PC-3 (cell line): ENCODE measurements at regions not wholly inside any gene's neighbourhood (a gene's known extent, or its start where the extent isn't known, plus 50 kb on each side); places are given as distances from the start of the nearest gene placed in this dataset.

ENCODE experiments used
- ATAC-seq: fragments of 200-7000 bp; cut with Tn5 transposase; 2 replicates; pipeline ENCODE4 v1.9.1; 2020; ENCODE audit warnings: mild to moderate bottlenecking, moderate library complexity
- BruUV-seq: library from RNA; stranded (reverse); fragments of 400-500 nt; replicated peaks from 2 replicates; lab custom pipeline; 2021; lab: Mats Ljungman, UMichigan
- CTCF ChIA-PET: fragments of 300-600 bp; sonication (Branson Sonifier 250); formaldehyde crosslinking; loops from one replicate; lab custom pipeline; 2022; ENCODE audit warnings: antibody characterized with exemption; lab: Charles Lee
- POLR2A ChIA-PET: fragments of 300-600 bp; sonication (Branson Sonifier 250); formaldehyde crosslinking; loops from one replicate; lab custom pipeline; 2022; ENCODE audit warnings: antibody characterized with exemption; ENCODE audit not compliant: unreplicated experiment; lab: Charles Lee
- DNase-seq: peaks from one replicate; pipeline ENCODE4 v3.0.0-alpha.2; 2015
- H2AFZ ChIP-seq: fragments of 300-600 bp; sonication (generic); 2 replicates; pipeline ENCODE4 v1.6.0; 2016; ENCODE audit warnings: antibody characterized with exemption, low read length
- H3F3A ChIP-seq: fragments of 300-600 bp; sonication (generic); one replicate; pipeline ENCODE4 v1.6.0; 2017; ENCODE audit warnings: antibody characterized with exemption, low read length, control low read depth, mild to moderate bottlenecking; ENCODE audit not compliant: unreplicated experiment
- H3K27ac ChIP-seq: fragments of 300-600 bp; sonication (generic); 2 replicates; pipeline ENCODE4 v1.5.1; 2016; ENCODE audit warnings: mild to moderate bottlenecking, low read length
- H3K27me3 ChIP-seq: fragments of 300-600 bp; sonication (generic); 2 replicates; pipeline ENCODE4 v1.6.1; 2016; ENCODE audit warnings: low read length, mixed read lengths
- H3K36me3 ChIP-seq: fragments of 300-600 bp; sonication (generic); 2 replicates; pipeline ENCODE4 v1.6.1; 2016; ENCODE audit warnings: low read depth, mixed run types, low read length, mixed read lengths
- H3K4me1 ChIP-seq: fragments of 300-600 bp; sonication (generic); 2 replicates; pipeline ENCODE4 v1.5.1; 2016; ENCODE audit warnings: low read length; ENCODE audit not compliant: insufficient read depth
- H3K4me2 ChIP-seq: fragments of 300-600 bp; sonication (generic); 2 replicates; pipeline ENCODE4 v1.6.0; 2016; ENCODE audit warnings: low read length
- H3K4me3 ChIP-seq: fragments of 300-600 bp; sonication (generic); 2 replicates; pipeline ENCODE4 v1.5.1; 2016; ENCODE audit warnings: mild to moderate bottlenecking, low read length, mixed read lengths
- H3K79me2 ChIP-seq: fragments of 300-600 bp; sonication (generic); 2 replicates; pipeline ENCODE4 v1.6.1; 2017; ENCODE audit warnings: low read length, mixed read lengths
- H3K9ac ChIP-seq: fragments of 300-600 bp; sonication (generic); 2 replicates; pipeline ENCODE4 v1.6.0; 2016; ENCODE audit warnings: mild to moderate bottlenecking, low read length
- H3K9me2 ChIP-seq: fragments of 300-600 bp; sonication (generic); replicated peaks from 2 replicates; pipeline ENCODE4 v1.6.1; 2016; ENCODE audit warnings: mixed run types, low read length, mixed read lengths
- H3K9me3 ChIP-seq: fragments of 300-600 bp; sonication (generic); 2 replicates; pipeline ENCODE4 v1.6.1; 2016; ENCODE audit warnings: low read length, mixed read lengths
- H4K20me1 ChIP-seq: fragments of 300-600 bp; sonication (generic); 2 replicates; pipeline ENCODE4 v1.6.1; 2016; ENCODE audit warnings: low read length, mixed read lengths
- CTCF ChIP-seq: fragments of 300-600 bp; sonication (generic); conservative IDR thresholded peaks from 2 replicates; pipeline ENCODE4 v1.5.1; 2017; ENCODE audit warnings: antibody characterized with exemption, low read depth, mild to moderate bottlenecking, low read length
- EZH2 ChIP-seq: fragments of 300-600 bp; sonication (generic); IDR thresholded peaks from one replicate; pipeline ENCODE4 v1.6.1; 2017; ENCODE audit warnings: antibody characterized with exemption, mild to moderate bottlenecking, low read length; ENCODE audit not compliant: unreplicated experiment
- EZH2phosphoT487 ChIP-seq: fragments of 300-600 bp; sonication (generic); IDR thresholded peaks from 2 replicates; pipeline ENCODE4 v1.6.1; 2018; ENCODE audit warnings: mild to moderate bottlenecking, antibody characterized with exemption, low read length, borderline replicate concordance
- intact Hi-C: fragments of 100-400 bp; cut with micrococcal nuclease; formaldehyde crosslinking; loops from 2 replicates; pipeline ENCODE4 v1.9.0; 2023

GRCh38 chr1:234956821-234957329 is 171.8 kb downstream of the TOMM20 start:
- no peak for TF ChIP-seq EZH2
- no peak for TF ChIP-seq EZH2phosphoT487
- Histone ChIP-seq H3K27ac (peak overlapping the region; percentile 100), H3K4me3 (no peak overlapping the region), H3F3A (no peaks in the 10 kb centered on the region), H3K9me2 (no peaks in the 10 kb centered on the region), H4K20me1 (no peaks in the 10 kb centered on the region), H2AFZ (no peak overlapping the region), H3K36me3 (no peaks in the 10 kb centered on the region), H3K4me2 (peak overlapping the region; percentile 12; the same call in 1 of the 2 replicates), H3K4me1 (peaks cover 67% of the 10 kb centered on the region), H3K27me3 (no peaks in the 10 kb centered on the region), H3K9me3 (no peaks in the 10 kb centered on the region), H3K9ac (peak overlapping the region; percentile 49), H3K79me2 (no peaks in the 10 kb centered on the region)
- DNase-seq (no peak), ATAC-seq (no peak)
- no TSS peak for BruUV-seq
- intact Hi-C loops: no loop called here
- CTCF ChIA-PET: interaction anchor here (0.6 kb wide), 1 partner anchor 176 kb away, joined by 6 read pairs; no protein-coding TSS in a partner anchor
- POLR2A ChIA-PET: interaction anchor here (0.6 kb wide), 1 partner anchor 164 kb away, joined by 5 read pairs; no protein-coding TSS in a partner anchor

- no peaks in the 10 kb centered on the region for H3K79me2 ChIP-seq
- no TSS peak for BruUV-seq
- intact Hi-C loops: no loop called here
- H4K20me1 ChIP-seq: no peaks in the 10 kb centered on the region
- peak overlapping the region; percentile 32; the same call in 1 of the 2 replicates for H3K9ac ChIP-seq
- TF ChIP-seq CTCF (no peak), EZH2 (no peak), EZH2phosphoT487 (no peak)
- no peak overlapping the region for H3K4me3 ChIP-seq
- no peaks in the 10 kb centered on the region for H3K9me2 ChIP-seq
- peaks cover 50% of the 10 kb centered on the region for H3K4me1 ChIP-seq
- H3K9me3 ChIP-seq: no peaks in the 10 kb centered on the region
- peak overlapping the region; percentile 100 for H3K27ac ChIP-seq
- no peak overlapping the region for H2AFZ ChIP-seq
- H3F3A ChIP-seq: no peaks in the 10 kb centered on the region
- DNase-seq (no peak), ATAC-seq (no peak)
- no peaks in the 10 kb centered on the region for H3K36me3 ChIP-seq
- no peaks in the 10 kb centered on the region for H3K27me3 ChIP-seq
- ChIA-PET CTCF (no interaction called here), POLR2A (interaction anchor here (0.6 kb wide), 1 partner anchor 42 kb away, joined by 3 read pairs; no protein-coding TSS in a partner anchor)
- peak overlapping the region; percentile 47 for H3K4me2 ChIP-seq
These were observed 173.4 kb downstream of the TOMM20 start for GRCh38 chr1:234955107-234955731.

- ATAC-seq: no peak
- no peaks in the 10 kb centered on the region for H3K9me3 ChIP-seq
- no peaks in the 10 kb centered on the region for H3K9me2 ChIP-seq
- H3K4me1 ChIP-seq: peaks cover 44% of the 10 kb centered on the region
- BruUV-seq: no TSS peak
- POLR2A ChIA-PET: no interaction called here
- no peaks in the 10 kb centered on the region for H3K27me3 ChIP-seq
- intact Hi-C loops: no loop called here
- no peaks in the 10 kb centered on the region for H4K20me1 ChIP-seq
- no peak overlapping the region for H3K4me3 ChIP-seq
- no peak overlapping the region for H3K9ac ChIP-seq
- DNase-seq: no peak
- no peaks in the 10 kb centered on the region for H3K79me2 ChIP-seq
- CTCF ChIA-PET: no interaction called here
- no peak overlapping the region for H3K4me2 ChIP-seq
- H3F3A ChIP-seq: no peaks in the 10 kb centered on the region
- H3K36me3 ChIP-seq: no peaks in the 10 kb centered on the region
- TF ChIP-seq CTCF (no peak), EZH2phosphoT487 (no peak), EZH2 (no peak)
- H2AFZ ChIP-seq: no peak overlapping the region
- H3K27ac ChIP-seq: no peak overlapping the region
These were observed 174.0 kb downstream of the TOMM20 start for GRCh38 chr1:234954613-234955012.
